DOHH2 (cell line): ENCODE measurements at regions not wholly inside any gene's neighbourhood (a gene's known extent, or its start where the extent isn't known, plus 50 kb on each side); places are given as distances from the start of the nearest gene placed in this dataset.

Source experiments
- H3F3A ChIP-seq: fragments of 200-600 bp; sonication (generic), shearing (Covaris generic); 2 replicates; pipeline ENCODE4 v1.6.0; 2016; ENCODE audit warnings: antibody characterized with exemption, mild to moderate bottlenecking; ENCODE audit not compliant: control insufficient read depth, insufficient read depth
- H3K27ac ChIP-seq: fragments of 200-600 bp; sonication (generic); 2 replicates; pipeline ENCODE4 v1.5.1; 2014; ENCODE audit warnings: low read depth, mild to moderate bottlenecking, low read length, moderate library complexity
- H3K27me3 ChIP-seq: fragments of 200-600 bp; sonication (generic); 2 replicates; pipeline ENCODE4 v1.6.1; 2014; ENCODE audit warnings: mild to moderate bottlenecking, low read length, mixed read lengths; ENCODE audit not compliant: control insufficient read depth
- H3K36me3 ChIP-seq: fragments of 200-600 bp; sonication (generic); 2 replicates; pipeline ENCODE4 v1.6.1; 2014; ENCODE audit warnings: mild to moderate bottlenecking, low read length, moderate library complexity, mixed read lengths; ENCODE audit not compliant: control insufficient read depth
- H3K4me1 ChIP-seq: fragments of 200-600 bp; sonication (generic); 2 replicates; pipeline ENCODE4 v1.6.1; 2014; ENCODE audit warnings: mild to moderate bottlenecking, low read length, mixed read lengths; ENCODE audit not compliant: control insufficient read depth
- H3K4me2 ChIP-seq: fragments of 200-600 bp; sonication (generic); 2 replicates; pipeline ENCODE4 v1.6.0; 2014; ENCODE audit warnings: mild to moderate bottlenecking, low read length, moderate library complexity
- H3K4me3 ChIP-seq: fragments of 200-600 bp; sonication (generic); 2 replicates; pipeline ENCODE4 v1.5.1; 2014; ENCODE audit warnings: mild to moderate bottlenecking, low read length, mixed read lengths
- H3K79me2 ChIP-seq: fragments of 200-600 bp; sonication (generic); 2 replicates; pipeline ENCODE4 v1.6.1; 2014; ENCODE audit warnings: mild to moderate bottlenecking, low read length, mixed read lengths; ENCODE audit not compliant: control insufficient read depth
- H3K9me2 ChIP-seq: fragments of 200-600 bp; sonication (generic); replicated peaks from 2 replicates; pipeline ENCODE4 v1.6.1; 2014; ENCODE audit warnings: mild to moderate bottlenecking, low read length, mixed read lengths; ENCODE audit not compliant: control insufficient read depth
- H3K9me3 ChIP-seq: fragments of 200-600 bp; sonication (generic); 2 replicates; pipeline ENCODE4 v1.6.1; 2014; ENCODE audit warnings: antibody characterized with exemption, low read length, mixed read lengths; ENCODE audit not compliant: control insufficient read depth, insufficient read depth
- H4K20me1 ChIP-seq: fragments of 200-600 bp; sonication (generic); 2 replicates; pipeline ENCODE4 v1.6.0; 2014; ENCODE audit warnings: low read depth, mild to moderate bottlenecking, antibody characterized with exemption, low read length, moderate library complexity; ENCODE audit not compliant: control insufficient read depth, insufficient read depth
- CTCF ChIP-seq: fragments of 200-600 bp; sonication (generic); IDR thresholded peaks from one replicate; pipeline ENCODE4 v1.5.1; 2014; ENCODE audit warnings: antibody characterized with exemption, mild to moderate bottlenecking, low read depth, low read length; ENCODE audit not compliant: poor library complexity, severe bottlenecking
- EZH2phosphoT487 ChIP-seq: fragments of 200-600 bp; sonication (generic); IDR thresholded peaks from 2 replicates; pipeline ENCODE4 v1.6.1; 2017; ENCODE audit warnings: borderline replicate concordance, mild to moderate bottlenecking, antibody characterized with exemption, low read length, moderate library complexity, mixed read lengths

- H3F3A ChIP-seq = no peaks in the 10 kb centered on the region
- H3K9me3 ChIP-seq = no peaks in the 10 kb centered on the region
- H3K4me3 ChIP-seq = no peak overlapping the region
- no peaks in the 10 kb centered on the region for H3K9me2 ChIP-seq
- H4K20me1 ChIP-seq = no peaks in the 10 kb centered on the region
- H3K27me3 ChIP-seq = no peaks in the 10 kb centered on the region
- no peak for TF ChIP-seq EZH2phosphoT487
- TF ChIP-seq CTCF = no peak
- H3K4me1 ChIP-seq = no peaks in the 10 kb centered on the region
- H3K27ac ChIP-seq = no peak overlapping the region
- H3K4me2 ChIP-seq = no peak overlapping the region
- no peaks in the 10 kb centered on the region for H3K36me3 ChIP-seq
- no peaks in the 10 kb centered on the region for H3K79me2 ChIP-seq
These were observed 223.4 kb upstream of the FOXA2 start for GRCh38 chr20:22807646-22808244.

DNA sequence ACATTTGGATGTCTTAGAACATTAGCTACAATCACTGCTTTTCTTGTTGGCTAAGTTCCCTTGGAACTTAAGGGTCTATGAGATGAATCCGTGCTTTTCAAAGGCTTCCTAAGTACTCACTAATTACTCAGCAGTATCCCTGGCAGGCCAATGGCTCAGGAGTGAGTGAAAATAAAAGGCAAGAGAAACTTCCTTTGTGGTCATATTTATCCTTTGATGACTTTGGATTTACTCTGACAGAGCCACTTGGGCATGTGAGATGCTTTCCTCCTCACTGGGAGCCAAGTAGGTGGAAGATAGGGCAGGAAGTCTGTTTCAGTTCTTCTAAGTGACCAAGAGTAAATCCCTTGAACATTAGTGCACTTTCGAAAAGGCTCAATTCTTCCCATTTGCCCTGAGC, 224.3 kb upstream of the FOXA2 start:
- TF ChIP-seq CTCF (no peak), EZH2phosphoT487 (no peak)

GRCh38 chr20:22810030-22810429, 225.1 kb upstream of the SSTR4 start:
- H4K20me1 ChIP-seq = no peaks in the 10 kb centered on the region
- no peak overlapping the region for H3K4me2 ChIP-seq
- no peak overlapping the region for H3K27ac ChIP-seq
- H3K9me3 ChIP-seq = no peaks in the 10 kb centered on the region
- H3K4me1 ChIP-seq = no peaks in the 10 kb centered on the region
- no peak for TF ChIP-seq EZH2phosphoT487
- no peak for TF ChIP-seq CTCF
- H3K9me2 ChIP-seq = no peaks in the 10 kb centered on the region
- no peak overlapping the region for H3K4me3 ChIP-seq
- H3K79me2 ChIP-seq = no peaks in the 10 kb centered on the region
- no peaks in the 10 kb centered on the region for H3K27me3 ChIP-seq
- H3K36me3 ChIP-seq = no peaks in the 10 kb centered on the region
- no peaks in the 10 kb centered on the region for H3F3A ChIP-seq

More for the DNA sequence above, 224.3 kb upstream of the FOXA2 start:
- Histone ChIP-seq H3K9me3 (no peaks in the 10 kb centered on the region), H3K4me1 (no peaks in the 10 kb centered on the region), H3K36me3 (no peaks in the 10 kb centered on the region), H3K27me3 (no peaks in the 10 kb centered on the region), H3K4me3 (no peak overlapping the region), H3K4me2 (no peak overlapping the region), H3K79me2 (no peaks in the 10 kb centered on the region), H3K9me2 (no peaks in the 10 kb centered on the region), H3K27ac (no peak overlapping the region), H3F3A (no peaks in the 10 kb centered on the region), H4K20me1 (no peaks in the 10 kb centered on the region)
